ENCODE measurements at regions not wholly inside any gene's neighbourhood (a gene's known extent, or its start where the extent isn't known, plus 50 kb on each side); places are given as distances from the start of the nearest gene placed in this dataset.

DNA sequence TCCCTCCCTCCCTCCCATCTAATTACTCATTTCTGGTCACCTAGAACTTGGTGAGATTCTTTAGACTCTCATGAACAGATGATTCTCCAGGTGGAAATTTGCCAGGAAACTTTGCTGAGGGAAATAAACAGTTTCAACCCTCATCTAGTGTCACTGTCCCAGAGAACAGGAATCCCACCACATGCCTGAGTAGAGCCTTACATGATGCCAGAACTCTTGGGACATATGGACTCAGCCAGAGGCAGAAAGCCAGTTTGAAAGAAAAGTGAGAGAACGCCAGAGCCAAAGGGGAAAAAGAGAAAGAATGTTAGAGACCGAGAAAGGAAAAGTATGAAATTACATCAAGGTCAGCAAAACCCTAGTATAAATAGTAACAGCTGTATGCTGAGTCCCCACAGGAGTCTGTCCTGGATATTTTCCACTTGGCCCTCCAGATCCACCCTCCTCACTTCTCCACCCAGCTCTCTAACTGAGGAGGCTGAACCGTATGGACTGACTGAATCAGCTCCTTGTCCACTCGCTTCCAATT, 127.5 kb upstream of the COL21A1 start:
- Histone ChIP-seq H3K27ac (ENCODE audit: low read depth, low read length) (no peak overlapping the region), H3K27me3 (ENCODE audit: insufficient read depth, low read length) (no peaks in the 10 kb centered on the region), H3K4me3 (replicated peaks in 1 of 2; ENCODE audit: low read depth in 1 of 2, low read length in 2 of 2) (no peak overlapping the region), H3K79me2 (ENCODE audit: insufficient read depth, low read length) (no peaks in the 10 kb centered on the region), H3K4me1 (ENCODE audit: control insufficient read depth in 1 of 2, insufficient read depth in 2 of 2, low read length in 2 of 2) (peaks cover 7 to 13% of the 10 kb centered on the region in 2 experiments), H2AFZ (ENCODE audit: low read depth, low read length, poor library complexity, severe bottlenecking) (no peak overlapping the region), H3K9me2 (ENCODE audit: insufficient read depth) (no peaks in the 10 kb centered on the region), H4K20me1 (ENCODE audit: insufficient read depth) (no peaks in the 10 kb centered on the region), H3K4me2 (ENCODE audit: low read length) (no peak overlapping the region), H3K9ac (ENCODE audit: low read length) (no peak overlapping the region), H3K36me3 (ENCODE audit: control insufficient read depth in 1 of 2, insufficient read depth in 2 of 2, low read length in 2 of 2) (no peaks in the 10 kb centered on the region), H3K9me3 (ENCODE audit: control insufficient read depth in 1 of 2, insufficient read depth in 1 of 2, low read depth in 1 of 2, low read length in 2 of 2) (no peaks in the 10 kb centered on the region)
- ChIA-PET CTCF (no interaction called here), POLR2A (no interaction called here), RAD21 (ENCODE audit: low non-redundant PET in 1 of 2, low total read pairs in 2 of 2, uncharacterized antibody in 2 of 2, unreplicated experiment in 2 of 2) (no interaction called here)
- no TSS peak for BruUV-seq (replicated peaks)
- DNase-seq (ENCODE audit: low read depth, low spot score) (no peak), ATAC-seq (no peak)
- TF ChIP-seq CEBPB (IDR thresholded peaks at IDR 0.05; ENCODE audit: low read depth) (no peak), POLR2A (IDR thresholded peaks at IDR 0.05; ENCODE audit: borderline replicate concordance, extremely low read depth, insufficient read depth, insufficient read length) (no peak), ELF1 (IDR thresholded peaks at IDR 0.05; ENCODE audit: borderline replicate concordance, low read depth) (no peak), ZNF274 (IDR thresholded peaks at IDR 0.05; ENCODE audit: low read depth, low read length) (no peak), EGR1 (IDR thresholded peaks at IDR 0.05; ENCODE audit: low read depth) (no peak), RAD21 (IDR thresholded peaks at IDR 0.05; ENCODE audit: low read depth) (no peak), CBX3 (IDR thresholded peaks at IDR 0.05; ENCODE audit: low read depth) (no peak), ZFX (IDR thresholded peaks at IDR 0.05) (no peak), FOSL1 (IDR thresholded peaks at IDR 0.05; ENCODE audit: low read depth) (no peak), JUND (IDR thresholded peaks at IDR 0.05) (no peak), SP1 (IDR thresholded peaks at IDR 0.05; ENCODE audit: low read depth) (no peak), TCF7L2 (IDR thresholded peaks at IDR 0.05; ENCODE audit: borderline replicate concordance, extremely low read depth, insufficient read depth, insufficient read length) (no peak), YY1 (IDR thresholded peaks at IDR 0.05; ENCODE audit: extremely low read depth, insufficient replicate concordance, low read depth, low read length) (no peak), POLR2AphosphoS5 (IDR thresholded peaks at IDR 0.05; ENCODE audit: low read depth, low read length) (no peak)
- TF ChIP-seq, protein P1, sequence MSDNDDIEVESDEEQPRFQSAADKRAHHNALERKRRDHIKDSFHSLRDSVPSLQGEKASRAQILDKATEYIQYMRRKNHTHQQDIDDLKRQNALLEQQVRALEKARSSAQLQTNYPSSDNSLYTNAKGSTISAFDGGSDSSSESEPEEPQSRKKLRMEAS (IDR thresholded peaks at IDR 0.05): no peak
- TF ChIP-seq, protein P2, sequence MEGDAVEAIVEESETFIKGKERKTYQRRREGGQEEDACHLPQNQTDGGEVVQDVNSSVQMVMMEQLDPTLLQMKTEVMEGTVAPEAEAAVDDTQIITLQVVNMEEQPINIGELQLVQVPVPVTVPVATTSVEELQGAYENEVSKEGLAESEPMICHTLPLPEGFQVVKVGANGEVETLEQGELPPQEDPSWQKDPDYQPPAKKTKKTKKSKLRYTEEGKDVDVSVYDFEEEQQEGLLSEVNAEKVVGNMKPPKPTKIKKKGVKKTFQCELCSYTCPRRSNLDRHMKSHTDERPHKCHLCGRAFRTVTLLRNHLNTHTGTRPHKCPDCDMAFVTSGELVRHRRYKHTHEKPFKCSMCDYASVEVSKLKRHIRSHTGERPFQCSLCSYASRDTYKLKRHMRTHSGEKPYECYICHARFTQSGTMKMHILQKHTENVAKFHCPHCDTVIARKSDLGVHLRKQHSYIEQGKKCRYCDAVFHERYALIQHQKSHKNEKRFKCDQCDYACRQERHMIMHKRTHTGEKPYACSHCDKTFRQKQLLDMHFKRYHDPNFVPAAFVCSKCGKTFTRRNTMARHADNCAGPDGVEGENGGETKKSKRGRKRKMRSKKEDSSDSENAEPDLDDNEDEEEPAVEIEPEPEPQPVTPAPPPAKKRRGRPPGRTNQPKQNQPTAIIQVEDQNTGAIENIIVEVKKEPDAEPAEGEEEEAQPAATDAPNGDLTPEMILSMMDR (IDR thresholded peaks at IDR 0.05 in 2 of 3, conservative IDR thresholded peaks at IDR 0.05 in 1 of 3; ENCODE audit: borderline replicate concordance in 1 of 3, insufficient read depth in 1 of 3, low read depth in 2 of 3, low read length in 2 of 3): no peak
- TF ChIP-seq, protein P3, sequence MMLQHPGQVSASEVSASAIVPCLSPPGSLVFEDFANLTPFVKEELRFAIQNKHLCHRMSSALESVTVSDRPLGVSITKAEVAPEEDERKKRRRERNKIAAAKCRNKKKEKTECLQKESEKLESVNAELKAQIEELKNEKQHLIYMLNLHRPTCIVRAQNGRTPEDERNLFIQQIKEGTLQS (IDR thresholded peaks at IDR 0.05): no peak
- intact Hi-C loops (cut with micrococcal nuclease): loop anchor here (5.0 kb wide), 3 partner anchors 197 to 942 kb away; partner anchors contain the start of gene PRIM2

Data from HCT116 (cell line).